ENCODE measurements at regions not wholly inside any gene's neighbourhood (a gene's known extent, or its start where the extent isn't known, plus 50 kb on each side); places are given as distances from the start of the nearest gene placed in this dataset.

- no peak for TF ChIP-seq POLR2A (IDR thresholded peaks at IDR 0.05; ENCODE audit: extremely low read depth, insufficient read length)
- TF ChIP-seq CTCF (IDR thresholded peaks at IDR 0.05; ENCODE audit: low read depth, low read length) = no peak
- TF ChIP-seq MAX (IDR thresholded peaks at IDR 0.05; ENCODE audit: low read depth, low read length) = no peak
- TF ChIP-seq MYC (IDR thresholded peaks at IDR 0.05; ENCODE audit: low read depth, low read length) = no peak
These were observed 466.5 kb downstream of the FSCB start for GRCh38 chr14:44040561-44040960.

Measured in NB4 (cell line).